K562 (cell line): ENCODE measurements at regions not wholly inside any gene's neighbourhood (a gene's known extent, or its start where the extent isn't known, plus 50 kb on each side); places are given as distances from the start of the nearest gene placed in this dataset.

Experiments used
- BHLHE40 ChIP-seq: IDR thresholded peaks from 2 replicates; pipeline ENCODE4 v1.6.1; 2011; ENCODE audit warnings: low read length, improper control_type of control experiment
- E4F1 ChIP-seq: fragments of 250-450 bp; sonication (Bioruptor Pico); IDR thresholded peaks from 2 replicates; pipeline ENCODE4 v1.5.0; 2021; ENCODE audit warnings: mild to moderate bottlenecking, borderline replicate concordance
- FOXK2 ChIP-seq, 2 experiments: fragments of 450-650 bp; IDR thresholded peaks in 1 of 2; conservative IDR thresholded peaks in 1 of 2; 2 replicates each; pipeline ENCODE4 v1.6.1; 2016; ENCODE audit warnings: low read depth in 2 of 2, mild to moderate bottlenecking in 1 of 2
- IFI16 ChIP-seq: fragments of 250-450 bp; sonication (Bioruptor Pico); IDR thresholded peaks from 2 replicates; pipeline ENCODE4 v2.1.2; 2022; ENCODE audit warnings: mild to moderate bottlenecking, inconsistent platforms
- MAFK ChIP-seq: IDR thresholded peaks from 2 replicates; pipeline ENCODE4 v1.6.1; 2011; ENCODE audit warnings: low read length, improper control_type of control experiment
- NCOA2 ChIP-seq, 2 experiments: fragments of 450-650 bp; IDR thresholded peaks; 2 replicates each; pipeline ENCODE4 v1.6.1; 2018; ENCODE audit warnings: mild to moderate bottlenecking in 2 of 2, moderate library complexity in 1 of 2; ENCODE audit not compliant: partially characterized antibody in 2 of 2
- PREB ChIP-seq: sonication (generic); formaldehyde crosslinking; IDR thresholded peaks from 2 replicates; pipeline ENCODE4 v1.8.1; 2023; ENCODE audit warnings: mild to moderate bottlenecking, missing genetic modification reagents
- RBM14 ChIP-seq: fragments of 200-400 bp; formaldehyde crosslinking; IDR thresholded peaks from 2 replicates; pipeline ENCODE4 v1.6.1; 2018; ENCODE audit warnings: low read depth, mild to moderate bottlenecking, low read length, moderate library complexity, borderline replicate concordance; ENCODE audit not compliant: insufficient read depth
- RREB1 ChIP-seq: fragments of 250-450 bp; sonication (Bioruptor Pico); IDR thresholded peaks from 2 replicates; pipeline ENCODE4 v1.4.0; 2020
- SMARCC2 ChIP-seq: fragments of 450-650 bp; IDR thresholded peaks from 2 replicates; pipeline ENCODE4 v1.6.1; 2017; ENCODE audit warnings: antibody characterized with exemption, moderate library complexity, mild to moderate bottlenecking, low read depth
- ZBED1 ChIP-seq: IDR thresholded peaks from 2 replicates; pipeline ENCODE4 v1.6.1; 2014
- ZBTB12 ChIP-seq: fragments of 250-450 bp; sonication (Bioruptor Pico); IDR thresholded peaks from 2 replicates; pipeline ENCODE4 v1.4.0; 2020
- ZBTB49 ChIP-seq: sonication (generic); formaldehyde crosslinking; IDR thresholded peaks from 2 replicates; pipeline ENCODE4 v1.8.0; 2022; ENCODE audit warnings: missing genetic modification reagents, mild to moderate bottlenecking, borderline replicate concordance
- ZNF3 ChIP-seq: fragments of 250-450 bp; sonication (Bioruptor Pico); IDR thresholded peaks from 2 replicates; pipeline ENCODE4 v1.5.0; 2021; ENCODE audit warnings: mild to moderate bottlenecking, moderate library complexity

GRCh38 chr16:79845734-79846135 is 245.2 kb upstream of the MAF start (continued):
- TF ChIP-seq ZBTB49 (no peak), RBM14 (no peak), ZBTB12 (CRISPR knock-in tag) (no peak), FOXK2 (conservative IDR thresholded peaks at IDR 0.05 in 1 of 2, IDR thresholded peaks at IDR 0.05 in 1 of 2; ENCODE audit: low read depth in 2 of 2) (peak; percentile 62 to 66), IFI16 (CRISPR knock-in tag) (no peak), ZNF3 (CRISPR knock-in tag) (0 out of 2 replicates have a peak, but pooled peaks have one; percentile 51), NCOA2 (IDR thresholded peaks at IDR 0.05; ENCODE audit: partially characterized antibody in 2 of 2) (no peak), SMARCC2 (no peak), MAFK (peak; percentile 97), RREB1 (CRISPR knock-in tag) (no peak; the same call in 1 of the 2 replicates), E4F1 (no peak), ZBED1 (no peak), BHLHE40 (peak; percentile 49; the same call in 1 of the 2 replicates), PREB (CRISPR knock-in tag) (no peak)
